GM21381 (cell line): ENCODE measurements at regions not wholly inside any gene's neighbourhood (a gene's known extent, or its start where the extent isn't known, plus 50 kb on each side); places are given as distances from the start of the nearest gene placed in this dataset.
"Not testable (repeated sequence)": the region's sequence is repeated elsewhere in the genome, so short reads cannot be mapped to it uniquely, and the experiment has no call there.

Source experiments
- ATAC-seq: cut with Tn5 transposase; IDR thresholded peaks from one replicate; pipeline ENCODE4 v1.9.1; 2021; ENCODE audit warnings: mild to moderate bottlenecking, moderate library complexity; ENCODE audit not compliant: unreplicated experiment

DNA sequence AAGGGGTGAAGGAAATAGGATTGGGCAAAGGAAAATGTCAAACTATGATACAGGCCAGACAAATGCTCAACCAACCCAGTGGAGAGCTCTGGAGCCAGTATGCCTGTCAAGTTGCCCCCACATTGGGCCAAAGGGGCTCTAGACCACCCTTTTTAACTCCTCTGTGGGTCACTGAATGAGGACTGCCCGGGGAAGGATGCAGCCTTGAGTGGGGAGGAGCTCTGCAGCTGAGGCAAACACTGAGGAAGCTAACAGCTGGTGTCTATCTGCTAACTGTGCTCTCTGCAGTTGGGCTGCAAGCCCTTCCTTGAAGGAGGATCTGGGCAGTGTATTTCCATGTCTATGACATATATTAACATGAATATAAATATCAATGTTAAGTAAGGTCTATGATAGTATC lies 98.4 kb upstream of the PRSS16 start:
- no peak for ATAC-seq

- no peak for ATAC-seq
Measured at GRCh38 chr6:27154696-27155095, 92.8 kb upstream of the PRSS16 start.

DNA sequence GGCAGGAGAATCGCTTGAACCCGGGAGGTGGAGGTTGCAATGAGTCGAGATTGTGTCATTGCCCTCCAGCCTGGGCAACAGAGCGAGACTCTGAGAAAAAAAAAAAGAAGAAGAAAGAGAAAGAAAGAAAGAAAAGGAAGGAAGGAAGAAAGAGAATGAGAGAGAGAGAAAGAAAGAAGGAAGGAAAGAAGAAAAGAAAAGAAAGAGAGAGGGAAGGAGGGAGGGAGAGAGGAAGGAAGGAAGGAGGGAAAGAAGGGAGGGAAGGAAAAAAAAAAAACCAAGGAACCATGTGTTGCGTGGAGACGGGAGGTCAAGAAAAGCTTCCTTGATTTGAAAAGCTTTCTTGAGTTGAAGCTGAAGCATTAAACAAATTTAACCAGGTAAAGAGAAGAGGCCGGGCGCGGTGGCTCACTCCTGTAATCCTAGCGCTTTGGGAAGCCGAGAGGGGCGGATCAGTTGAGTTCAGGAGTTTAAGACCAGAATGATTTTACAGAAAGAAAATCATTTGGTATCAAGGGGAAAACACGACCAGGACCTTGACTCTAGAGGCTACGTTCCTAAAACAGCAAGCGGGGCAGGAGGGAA lies 90.5 kb upstream of the PRSS16 start:
- no peak for ATAC-seq

DNA sequence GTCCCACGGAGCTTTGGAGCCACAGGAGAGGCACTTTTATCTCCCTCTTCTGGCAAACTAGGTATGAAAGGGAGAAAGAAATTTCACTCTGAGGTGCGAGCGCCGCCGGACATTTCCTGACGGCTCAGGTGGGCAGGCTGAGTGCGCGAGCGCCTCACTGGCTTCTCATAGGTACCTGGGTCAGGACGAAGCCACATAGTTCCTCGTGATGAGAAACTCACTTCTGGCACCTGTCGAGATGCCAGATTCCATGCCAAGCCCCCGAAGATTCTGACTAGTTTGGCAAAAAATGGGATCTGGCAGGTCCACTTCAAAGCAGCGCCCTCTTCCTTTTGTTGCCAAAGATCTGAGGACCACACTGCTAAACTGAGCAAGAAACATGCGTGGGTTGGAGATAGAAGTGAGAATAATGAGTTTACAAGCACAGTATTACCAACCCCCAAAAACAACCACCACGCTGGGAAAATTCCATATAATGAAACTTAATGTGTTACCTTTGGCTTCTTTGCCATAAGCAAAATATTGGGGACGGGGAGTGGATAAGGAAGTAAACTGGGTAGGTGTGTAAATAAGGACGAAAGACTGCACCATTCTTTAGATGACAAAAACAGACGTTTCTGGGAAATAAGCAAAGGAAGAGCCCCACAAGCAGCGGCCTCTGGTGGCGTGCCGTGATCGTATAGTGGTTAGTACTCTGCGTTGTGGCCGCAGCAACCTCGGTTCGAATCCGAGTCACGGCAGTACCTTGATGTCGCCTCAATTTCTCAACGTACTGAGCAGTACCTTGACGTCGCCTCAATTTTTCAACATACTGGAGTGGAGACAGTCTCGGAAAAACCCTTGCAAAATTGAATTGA lies 89.8 kb upstream of the PRSS16 start:
- ATAC-seq = peak; percentile 47

DNA sequence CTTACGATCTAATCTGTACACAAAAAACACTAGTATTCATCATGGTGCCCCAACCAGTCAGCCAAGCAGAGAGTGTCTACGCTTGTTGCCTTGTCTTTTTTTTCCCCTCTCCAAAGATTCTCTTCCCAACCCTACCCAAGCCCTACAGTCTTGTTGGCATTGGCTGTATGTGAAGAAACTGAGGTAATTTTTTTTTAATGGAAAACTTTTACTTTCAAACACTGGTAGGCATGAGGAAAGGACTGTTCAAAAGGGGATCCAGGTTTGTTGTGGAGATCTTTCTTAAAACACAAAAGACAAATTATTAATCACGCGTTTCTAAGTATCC lies 89.2 kb upstream of the PRSS16 start:
- ATAC-seq = no peak

GRCh38 chr6:27159725-27160124 lies 87.8 kb upstream of the PRSS16 start:
- ATAC-seq = no peak

DNA sequence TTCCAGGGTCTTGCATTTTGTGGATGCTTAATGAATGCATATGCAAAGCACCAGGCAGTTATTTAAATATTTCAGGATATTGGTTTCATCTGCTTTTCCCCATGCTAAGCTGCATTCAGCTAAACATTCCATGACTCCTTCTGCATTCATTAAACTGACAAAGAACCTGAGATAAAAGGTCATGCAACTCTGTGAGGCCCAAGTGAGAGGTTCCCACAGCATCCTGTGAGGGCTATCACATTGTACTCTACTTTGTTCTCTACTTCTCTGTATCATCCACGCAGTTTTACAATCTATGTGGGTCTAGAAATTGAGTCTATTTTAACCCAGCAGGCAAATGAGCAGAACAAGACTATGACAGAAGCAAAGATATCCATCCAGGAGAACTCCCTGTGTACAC lies 86.4 kb upstream of the PRSS16 start:
- no peak for ATAC-seq

DNA sequence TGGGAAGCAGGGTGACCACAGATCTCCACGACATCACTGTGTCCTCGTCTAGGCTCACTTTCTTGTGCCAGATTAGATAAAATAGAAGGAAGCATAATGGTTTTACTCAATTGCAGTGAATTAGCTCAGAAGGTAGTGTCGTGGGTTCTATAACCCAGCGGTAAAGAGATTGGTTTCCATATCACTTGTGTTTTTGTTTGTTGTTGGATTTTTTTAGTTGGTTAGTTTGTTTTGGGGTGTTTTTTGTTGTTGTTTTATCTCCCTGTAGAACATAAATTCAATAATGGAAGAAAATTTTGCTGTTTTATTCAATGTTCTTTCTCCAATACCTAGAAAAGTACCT lies 85.9 kb upstream of the PRSS16 start:
- ATAC-seq = no peak

GRCh38 chr6:27161946-27162603 lies 85.4 kb upstream of the PRSS16 start:
- ATAC-seq = no peak

DNA sequence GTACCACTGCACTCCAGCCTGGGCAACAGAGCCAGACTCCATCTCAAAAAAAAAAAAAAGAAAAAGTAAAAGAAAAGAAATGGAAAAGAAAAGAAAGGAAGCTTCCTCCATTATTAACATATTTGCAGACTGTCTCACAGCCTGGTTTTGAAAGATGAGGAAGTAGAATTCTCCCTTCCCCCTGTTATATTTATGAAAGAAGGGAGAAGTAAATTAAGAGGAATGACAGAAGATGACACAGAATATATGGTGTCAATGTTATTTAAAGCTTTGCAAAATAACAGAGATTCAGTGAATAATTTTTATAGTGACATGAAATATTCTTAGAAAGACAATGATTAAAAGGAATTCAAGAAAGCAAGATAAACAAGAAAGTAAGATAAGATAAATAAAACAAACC lies 83.7 kb upstream of the PRSS16 start:
- ATAC-seq = no peak

GRCh38 chr6:27168108-27168507 lies 79.4 kb upstream of the PRSS16 start:
- ATAC-seq = no peak

DNA sequence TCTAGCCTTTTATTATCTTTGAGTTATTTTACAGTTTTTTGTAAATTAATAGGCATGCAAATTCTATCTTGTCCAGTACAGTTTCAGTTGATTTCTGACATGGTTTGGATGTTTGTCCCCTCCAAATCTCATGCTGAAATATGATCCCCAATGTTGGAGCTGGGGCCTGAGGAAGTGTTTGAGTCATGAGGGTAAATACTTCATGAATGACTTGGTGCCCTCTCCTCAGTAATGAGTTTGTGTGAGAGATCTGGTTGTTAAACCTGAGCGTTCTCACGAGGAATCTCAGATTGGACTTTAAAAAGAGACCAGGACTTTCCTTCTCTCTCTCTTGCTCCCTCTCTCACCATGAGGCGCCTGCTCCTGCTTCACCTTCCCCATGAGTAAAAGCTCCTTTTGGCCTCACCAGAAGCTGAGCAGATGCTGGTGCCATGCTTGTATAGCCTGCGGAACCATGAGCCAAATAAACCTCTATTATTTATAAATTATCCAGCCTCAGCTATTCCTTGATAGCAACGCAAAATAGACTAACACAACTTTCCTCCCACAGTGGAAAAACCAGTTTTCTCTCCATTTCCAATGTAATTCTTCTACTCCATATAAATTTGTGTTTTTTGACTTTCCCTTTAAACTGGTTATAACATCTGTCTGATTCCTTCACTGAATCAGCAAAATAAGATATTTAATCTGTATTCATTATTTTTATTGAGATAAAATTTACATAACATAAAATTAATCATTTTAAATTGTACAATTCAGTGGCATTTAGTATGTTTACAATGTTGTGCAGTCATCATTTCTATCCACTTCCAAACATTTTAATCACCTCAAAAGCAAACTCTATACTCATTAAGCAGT lies 78.7 kb upstream of the PRSS16 start:
- ATAC-seq = no peak

- ATAC-seq = not testable (repeated sequence)
Measured at GRCh38 chr6:27172524-27173231, 74.8 kb upstream of the PRSS16 start.

DNA sequence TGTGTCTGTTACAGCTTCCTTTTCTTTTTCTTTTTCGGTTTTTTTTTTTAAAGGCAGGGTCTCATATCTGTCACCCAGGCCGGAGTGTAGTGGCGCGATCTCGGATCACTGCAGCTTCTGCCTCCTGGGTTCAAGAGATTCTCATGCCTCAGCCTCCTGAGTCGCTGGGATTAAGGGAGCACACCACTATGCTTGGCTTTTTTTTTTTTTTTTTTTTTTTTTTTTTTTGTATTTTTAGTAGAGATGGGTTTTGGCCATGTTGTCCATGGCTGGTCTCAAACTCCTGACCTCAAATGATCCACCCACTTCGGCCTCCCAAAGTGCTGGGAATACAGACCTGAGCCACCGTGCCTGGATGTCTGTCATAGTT lies 74.3 kb upstream of the PRSS16 start:
- not testable (repeated sequence) for ATAC-seq

DNA sequence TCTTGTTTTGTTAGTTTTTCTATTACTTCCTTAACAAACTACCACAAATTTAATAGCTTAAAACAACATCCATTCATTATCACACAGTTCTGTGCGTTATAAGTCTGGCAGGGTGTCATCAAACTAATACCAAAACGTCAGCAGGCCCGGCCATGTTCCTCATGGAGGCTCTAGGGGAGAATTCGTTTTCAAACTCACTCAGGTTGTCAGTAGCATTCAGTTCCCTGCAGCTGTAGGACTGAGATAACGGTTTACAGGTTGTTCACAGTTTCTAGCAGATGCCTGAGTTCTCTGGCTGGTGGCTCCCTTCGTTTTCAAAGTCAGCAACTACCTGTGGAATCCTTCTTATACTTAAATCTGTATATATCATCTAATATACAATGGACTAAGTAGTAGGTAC lies 72.5 kb upstream of the PRSS16 start:
- no peak for ATAC-seq

DNA sequence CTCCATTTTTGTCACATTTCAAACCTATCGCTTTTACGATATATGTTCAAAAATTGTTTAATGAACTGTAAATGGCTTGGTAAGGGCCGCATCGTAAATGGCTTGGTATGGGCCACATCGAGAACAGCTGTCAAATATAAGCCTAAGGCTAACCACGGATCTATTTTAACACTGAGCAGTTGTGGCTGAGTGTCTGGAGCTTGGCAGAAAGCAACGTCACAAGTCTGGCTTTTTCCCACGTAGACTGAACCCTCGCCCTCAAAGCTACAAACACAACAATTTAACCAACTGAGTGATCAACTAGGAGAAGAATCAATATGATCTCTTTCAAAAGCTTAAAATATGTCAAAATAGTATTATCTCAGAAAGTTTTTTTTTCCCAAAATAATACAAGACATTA lies 71.4 kb upstream of the PRSS16 start:
- no peak for ATAC-seq

- peak; percentile 37 for ATAC-seq
Measured at GRCh38 chr6:27176523-27177484, 70.7 kb upstream of the PRSS16 start.

DNA sequence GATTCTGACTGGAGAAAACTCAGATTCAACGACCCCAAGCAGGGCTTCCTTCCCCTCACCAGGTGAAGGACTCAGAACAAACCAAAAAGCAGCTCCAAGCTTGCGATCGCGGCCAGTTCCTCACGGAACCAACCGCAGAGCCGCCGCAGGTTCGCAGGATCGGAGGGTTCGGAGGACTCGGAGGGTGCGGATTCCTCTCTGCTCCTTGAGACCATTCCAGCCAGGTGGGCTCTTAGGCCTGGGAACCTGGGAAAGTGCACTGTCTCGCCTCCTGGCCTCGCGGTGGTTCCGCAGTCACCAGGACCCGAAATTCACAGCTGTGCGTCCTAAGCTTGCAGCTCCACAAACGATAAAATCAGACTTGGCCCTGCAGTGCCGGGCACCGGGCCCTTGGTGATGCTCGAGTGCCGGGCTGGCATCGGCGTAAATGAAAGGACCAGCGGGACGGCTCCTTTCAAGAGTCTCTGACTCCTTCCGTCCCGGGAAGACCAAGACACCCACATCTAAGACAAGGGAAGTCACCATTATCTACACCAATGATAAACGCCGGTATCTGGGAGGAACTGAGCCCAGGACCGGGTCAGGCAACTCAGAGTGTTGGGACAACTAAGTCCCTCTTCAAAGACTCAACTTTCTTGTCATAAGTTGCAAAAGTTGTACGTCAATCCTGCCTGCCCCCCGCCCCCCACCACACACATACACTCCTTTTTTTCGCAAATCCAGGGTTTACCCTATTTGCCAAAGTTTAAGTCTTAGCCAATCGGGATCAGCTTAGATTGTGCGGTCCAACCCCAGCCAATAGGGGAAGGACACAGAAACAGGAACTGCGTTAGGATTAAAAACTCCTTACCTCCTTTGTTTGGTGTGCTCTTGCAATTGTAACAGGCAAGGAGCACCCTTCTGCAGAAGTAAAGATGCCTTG lies 69.8 kb upstream of the PRSS16 start:
- ATAC-seq = peak; percentile 75

DNA sequence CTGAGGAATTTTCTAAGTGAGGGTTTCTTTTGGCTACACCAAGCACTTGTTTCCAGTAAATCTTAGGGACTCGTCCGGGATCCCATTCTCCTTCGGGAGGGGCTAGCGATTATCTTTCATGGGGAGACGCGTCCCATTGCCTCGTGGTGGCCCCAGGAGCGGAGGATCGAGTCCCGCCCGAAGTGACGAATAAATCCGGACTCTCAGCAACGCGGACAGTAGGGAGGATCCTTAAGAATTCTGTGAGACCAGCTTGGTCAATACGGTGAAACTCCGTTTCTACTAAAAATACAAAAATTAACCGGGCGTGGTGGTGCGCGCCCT lies 69.1 kb upstream of the PRSS16 start:
- ATAC-seq = no peak
